HG03064 (cell line): ENCODE measurements at regions not wholly inside any gene's neighbourhood (a gene's known extent, or its start where the extent isn't known, plus 50 kb on each side); places are given as distances from the start of the nearest gene placed in this dataset.
A peak's percentile ranks its signal among the peaks of the same experiment; 100 is the strongest.
"Not testable (repeated sequence)": the region's sequence is repeated elsewhere in the genome, so short reads cannot be mapped to it uniquely, and the experiment has no call there.

Experiments
- ATAC-seq: cut with Tn5 transposase; IDR thresholded peaks from one replicate; pipeline ENCODE4 v1.9.1; 2021; ENCODE audit warnings: low read depth; ENCODE audit not compliant: unreplicated experiment

GRCh38 chr6:105518993-105519392 lies 116.1 kb upstream of the PREP start:
- ATAC-seq, result not testable (repeated sequence)

- ATAC-seq, result no peak
Observed at GRCh38 chr6:105515054-105515453, 112.2 kb upstream of the PREP start.

GRCh38 chr6:105514306-105514705 lies 111.4 kb upstream of the PREP start:
- no peak for ATAC-seq

- ATAC-seq, result no peak
Observed at GRCh38 chr6:105511639-105512038, 108.8 kb upstream of the PREP start.

DNA sequence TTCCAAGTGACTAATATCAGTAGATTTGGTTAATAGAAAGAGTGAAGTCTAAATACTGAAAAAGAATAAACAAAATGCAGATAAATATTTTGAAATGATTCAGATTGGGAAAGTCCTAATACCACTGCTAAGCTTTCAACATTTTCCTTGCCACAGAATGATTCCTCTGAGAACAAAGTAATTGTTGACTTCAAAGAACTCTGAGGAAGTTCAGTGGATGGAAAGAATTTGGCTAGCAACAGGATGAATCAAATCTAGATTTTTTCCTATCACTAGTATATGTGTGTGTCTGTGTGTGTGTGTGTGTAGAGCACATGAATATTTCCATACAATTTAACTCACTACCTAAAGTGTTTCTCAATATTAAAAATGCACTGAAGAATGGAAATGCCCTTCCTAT lies 107.9 kb upstream of the PREP start:
- no peak for ATAC-seq

DNA sequence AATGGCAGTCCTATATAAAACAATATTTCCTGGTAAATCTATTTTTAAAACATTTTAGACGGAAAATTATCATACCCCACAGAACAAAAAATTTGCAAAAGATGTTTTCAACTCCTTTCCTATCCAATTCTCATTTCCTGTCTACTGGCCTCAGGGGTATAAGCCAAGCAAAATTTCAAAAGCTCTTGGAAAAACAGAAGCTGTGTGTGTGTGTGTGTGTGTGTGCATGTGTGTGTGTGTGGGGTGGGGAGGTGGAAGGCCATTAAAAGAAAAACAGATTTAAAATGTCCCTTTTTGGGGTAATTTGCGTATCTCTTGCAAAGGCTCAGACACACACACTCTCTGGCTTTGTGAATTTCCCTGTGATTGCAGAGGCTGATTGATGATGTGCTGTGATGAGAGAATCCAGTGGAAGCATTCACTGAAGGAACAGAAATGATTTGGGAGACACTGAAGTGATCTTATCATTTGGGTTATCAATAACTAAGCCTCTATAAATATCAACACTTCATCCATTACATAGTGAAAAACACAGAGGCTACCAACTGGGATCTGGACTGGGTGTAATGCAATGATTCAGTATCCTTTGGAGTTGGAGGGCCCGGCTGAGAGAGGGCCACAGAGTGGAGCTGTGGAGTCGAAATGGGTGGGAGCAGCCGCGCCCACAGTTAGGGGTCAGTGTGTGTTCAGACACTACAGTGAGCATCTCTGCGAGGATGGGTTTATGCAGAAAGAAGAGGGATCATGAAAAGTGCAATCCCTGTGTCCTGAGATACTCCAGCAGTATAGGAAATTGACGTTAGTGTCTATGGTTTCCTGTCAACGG lies 106.8 kb upstream of the PREP start:
- ATAC-seq, result no peak

DNA sequence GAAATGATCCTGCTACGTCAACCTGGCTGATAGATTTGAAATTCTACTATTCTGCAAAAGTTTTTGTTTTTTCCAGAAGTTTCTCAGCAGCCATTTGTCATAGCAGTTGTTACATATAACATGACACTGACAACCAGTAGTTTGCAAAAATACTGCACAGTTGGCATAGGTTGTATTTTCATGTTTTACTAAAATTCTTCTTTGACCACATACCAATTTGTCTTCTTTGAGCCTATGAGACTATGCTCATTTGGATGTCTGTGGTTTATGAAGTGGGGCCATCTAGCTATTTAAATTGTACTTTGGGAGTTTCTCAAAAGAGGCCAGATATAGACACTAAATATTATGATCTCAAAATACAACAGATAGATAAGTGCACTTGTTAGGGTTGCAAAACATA lies 104.9 kb upstream of the PREP start:
- ATAC-seq, result no peak

DNA sequence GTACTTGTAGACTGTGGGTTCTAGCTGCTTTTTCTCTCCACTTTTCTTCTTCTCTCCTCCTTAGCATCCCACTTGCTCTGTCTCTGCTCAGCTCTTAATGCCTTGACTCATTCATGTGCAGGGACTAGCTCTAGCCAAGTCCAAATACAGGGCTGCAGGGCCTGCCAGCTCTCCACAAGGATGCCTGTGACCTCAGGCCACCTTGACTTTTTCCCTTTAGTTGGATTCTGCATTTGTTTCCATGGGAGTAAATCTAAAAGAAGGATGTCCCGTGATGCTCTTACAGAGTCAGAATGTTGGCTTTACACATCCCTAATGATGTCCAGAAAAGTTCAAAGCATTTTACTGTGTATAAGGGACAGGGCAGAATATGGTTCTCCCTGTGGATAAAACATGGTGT lies 101.8 kb upstream of the PREP start:
- ATAC-seq, result no peak

GRCh38 chr6:105503641-105504040 lies 100.8 kb upstream of the PREP start:
- ATAC-seq, result no peak

DNA sequence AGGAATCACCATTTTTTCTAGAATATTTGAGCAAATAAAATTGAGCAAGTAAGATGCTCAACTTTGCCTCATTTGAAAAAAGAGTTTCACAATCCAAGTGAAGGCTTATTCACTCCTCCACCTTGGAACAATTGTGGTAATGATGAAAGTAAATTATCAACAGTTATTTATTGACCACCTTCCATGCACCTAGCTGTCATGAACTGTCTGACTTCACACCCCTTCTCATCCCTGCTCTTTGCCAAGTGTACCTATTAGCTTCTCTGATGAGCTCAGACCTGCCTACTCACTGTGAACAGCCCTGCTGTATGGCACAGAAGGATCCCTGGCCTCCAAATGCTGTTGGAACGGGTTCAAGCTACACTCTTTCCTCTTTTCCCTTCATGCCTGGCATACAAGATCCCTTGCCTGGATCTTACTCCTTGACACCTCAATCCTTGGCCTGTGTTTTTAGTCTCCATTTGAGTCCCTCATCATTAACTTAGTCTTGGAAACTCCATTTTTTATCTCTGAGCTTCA lies 99.0 kb upstream of the PREP start:
- no peak for ATAC-seq

GRCh38 chr6:105501246-105501645 lies 98.4 kb upstream of the PREP start:
- ATAC-seq, result no peak

GRCh38 chr6:105500693-105501092 lies 97.8 kb upstream of the PREP start:
- ATAC-seq, result no peak

- no peak for ATAC-seq
Observed at GRCh38 chr6:105499931-105500330, 97.0 kb upstream of the PREP start.

- ATAC-seq, result no peak
Observed at GRCh38 chr6:105499136-105499870, 96.4 kb upstream of the PREP start.

GRCh38 chr6:105497549-105497948 lies 94.7 kb upstream of the PREP start:
- ATAC-seq, result no peak

DNA sequence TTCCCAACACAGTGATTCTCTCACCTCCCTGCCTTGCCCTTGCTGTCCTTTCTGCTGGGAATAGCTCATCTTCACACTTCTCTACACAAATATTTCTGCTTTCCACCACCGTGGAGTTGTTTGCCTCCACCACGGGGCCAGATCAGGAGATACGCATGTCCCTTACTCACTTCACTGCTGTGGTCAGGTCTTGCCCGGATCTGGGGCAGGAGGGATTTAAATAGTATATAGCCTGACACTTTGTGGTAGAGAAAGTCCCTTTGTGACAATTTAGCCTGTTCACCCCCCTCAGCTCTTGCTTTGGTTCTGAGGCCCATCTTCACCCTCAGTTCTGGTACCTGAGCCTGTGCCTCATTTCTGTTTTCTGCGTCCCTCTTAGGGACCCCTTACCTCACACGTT lies 92.6 kb upstream of the PREP start:
- no peak for ATAC-seq

DNA sequence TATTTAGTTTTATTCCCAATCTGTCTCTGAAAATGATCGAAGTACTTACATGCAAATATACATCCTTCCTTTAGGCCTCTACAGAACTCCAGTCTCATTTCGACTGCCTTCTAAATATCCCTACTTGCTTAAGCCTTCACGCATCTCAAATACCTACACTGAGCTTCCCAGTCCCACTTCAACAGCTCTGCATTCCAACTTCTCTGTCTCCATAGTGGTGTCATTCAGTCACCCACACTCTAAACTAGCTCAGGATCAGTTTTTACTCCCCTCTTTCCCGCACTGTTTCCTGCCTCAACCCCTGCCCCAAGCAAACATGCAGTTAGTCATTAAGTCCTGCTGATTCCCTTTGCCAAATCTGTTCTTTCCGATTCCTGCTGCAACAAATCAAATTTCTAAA lies 91.8 kb upstream of the PREP start:
- ATAC-seq, result no peak

DNA sequence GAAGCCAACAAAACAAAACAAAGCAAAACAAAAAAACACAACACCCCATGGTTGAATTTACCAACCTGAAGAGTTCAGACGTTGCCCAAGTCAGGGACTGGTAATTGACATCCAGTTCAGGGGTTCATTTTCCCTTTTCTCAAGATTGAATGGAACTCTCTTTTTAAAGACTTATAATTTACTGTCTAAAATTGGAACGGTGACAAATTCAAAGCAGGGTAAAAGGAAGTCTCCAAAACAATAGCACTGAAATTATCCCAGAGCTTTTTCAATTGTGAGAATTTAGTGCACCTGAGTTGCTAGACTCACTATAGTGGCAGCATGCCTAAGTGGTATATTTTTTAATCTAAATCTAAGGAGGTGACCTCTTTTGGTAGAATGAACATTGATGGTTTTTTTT lies 90.9 kb upstream of the PREP start:
- no peak for ATAC-seq

GRCh38 chr6:105492706-105493673 lies 90.1 kb upstream of the PREP start:
- ATAC-seq, result peak; percentile 76

GRCh38 chr6:105489216-105489530 lies 86.3 kb upstream of the PREP start:
- ATAC-seq, result no peak
